ENCODE measurements at regions not wholly inside any gene's neighbourhood (a gene's known extent, or its start where the extent isn't known, plus 50 kb on each side); places are given as distances from the start of the nearest gene placed in this dataset.

- ATAC-seq (ENCODE audit: insufficient read depth, low FRiP score) (no peak), DNase-seq (no peak)
- Histone ChIP-seq H3K9ac (ENCODE audit: insufficient read depth in 1 of 2, low read length in 2 of 2) (no peak overlapping the region), H3K27me3 (ENCODE audit: control insufficient read depth in 3 of 3, insufficient read depth in 3 of 3, low read length in 2 of 3) (no peaks in the 10 kb centered on the region), H3K4me3 (no peak overlapping the region), H3K4me1 (ENCODE audit: control insufficient read depth in 5 of 5, insufficient read depth in 5 of 5, low read length in 5 of 5) (peaks cover 0 to 39% (median 0%) of the 10 kb centered on the region in 5 donors), H3K27ac (ENCODE audit: low read depth in 1 of 2, low read length in 1 of 2) (no peak overlapping the region), H3K36me3 (ENCODE audit: control insufficient read depth in 4 of 4, insufficient read depth in 4 of 4, low read length in 4 of 4) (no peaks in the 10 kb centered on the region), H3K9me3 (ENCODE audit: control insufficient read depth in 4 of 4, insufficient read depth in 3 of 4, low read length in 3 of 4) (no peaks in the 10 kb centered on the region)
- 91 to 92% methylated on average over 2 of the region's 2 CpGs for WGBS, 2 donors
- no peak for TF ChIP-seq CTCF (IDR thresholded peaks at IDR 0.05; ENCODE audit: control extremely low read depth, extremely low read depth)
These were observed 392.2 kb downstream of the STK39 start for GRCh38 chr2:167855211-167855610.

GRCh38 chr2:167853717-167854116 is 393.7 kb downstream of the STK39 start:
- Histone ChIP-seq H3K27ac (ENCODE audit: low read depth in 1 of 2, low read length in 1 of 2) (no peak overlapping the region), H3K27me3 (ENCODE audit: control insufficient read depth in 3 of 3, insufficient read depth in 3 of 3, low read length in 2 of 3) (no peaks in the 10 kb centered on the region), H3K4me3 (no peak overlapping the region), H3K4me1 (ENCODE audit: control insufficient read depth in 5 of 5, insufficient read depth in 5 of 5, low read length in 5 of 5) (peaks cover 0 to 28% (median 0%) of the 10 kb centered on the region in 5 donors), H3K9ac (ENCODE audit: insufficient read depth in 1 of 2, low read length in 2 of 2) (no peak overlapping the region), H3K9me3 (ENCODE audit: control insufficient read depth in 4 of 4, insufficient read depth in 3 of 4, low read length in 3 of 4) (no peaks in the 10 kb centered on the region), H3K36me3 (ENCODE audit: control insufficient read depth in 4 of 4, insufficient read depth in 4 of 4, low read length in 4 of 4) (no peaks in the 10 kb centered on the region)
- no peak for DNase-seq
- no peak for ATAC-seq (ENCODE audit: insufficient read depth, low FRiP score)
- TF ChIP-seq CTCF (IDR thresholded peaks at IDR 0.05; ENCODE audit: control extremely low read depth, extremely low read depth) = no peak
- WGBS, 2 donors = 90% methylated on average over 1 of the region's 1 CpG

GRCh38 chr2:167851876-167852275 is 395.5 kb downstream of the STK39 start:
- H3K4me3 ChIP-seq = no peak overlapping the region
- H3K9me3 ChIP-seq (ENCODE audit: control insufficient read depth in 4 of 4, insufficient read depth in 3 of 4, low read length in 3 of 4) = no peaks in the 10 kb centered on the region
- H3K9ac ChIP-seq (ENCODE audit: insufficient read depth in 1 of 2, low read length in 2 of 2) = no peak overlapping the region
- ATAC-seq (ENCODE audit: insufficient read depth, low FRiP score) = no peak
- H3K27me3 ChIP-seq (ENCODE audit: control insufficient read depth in 3 of 3, insufficient read depth in 3 of 3, low read length in 2 of 3) = no peaks in the 10 kb centered on the region
- H3K36me3 ChIP-seq (ENCODE audit: control insufficient read depth in 4 of 4, insufficient read depth in 4 of 4, low read length in 4 of 4) = no peaks in the 10 kb centered on the region
- no peak for TF ChIP-seq CTCF (IDR thresholded peaks at IDR 0.05; ENCODE audit: control extremely low read depth, extremely low read depth)
- DNase-seq = peak; percentile 41 to 95 (median 92)
- H3K4me1 ChIP-seq (ENCODE audit: control insufficient read depth in 5 of 5, insufficient read depth in 5 of 5, low read length in 5 of 5) = peaks cover 0 to 19% (median 0%) of the 10 kb centered on the region in 5 donors
- no peak overlapping the region for H3K27ac ChIP-seq (ENCODE audit: low read depth in 1 of 2, low read length in 1 of 2)
- WGBS, 2 donors = 28 to 51% methylated on average over 1 of the region's 1 CpG

GRCh38 chr2:167851323-167851860 is 396.0 kb downstream of the STK39 start:
- ATAC-seq (ENCODE audit: insufficient read depth, low FRiP score) = no peak
- Histone ChIP-seq H3K9me3 (ENCODE audit: control insufficient read depth in 4 of 4, insufficient read depth in 3 of 4, low read length in 3 of 4) (no peaks in the 10 kb centered on the region), H3K4me1 (ENCODE audit: control insufficient read depth in 5 of 5, insufficient read depth in 5 of 5, low read length in 5 of 5) (peaks cover 0 to 19% (median 0%) of the 10 kb centered on the region in 5 donors), H3K9ac (ENCODE audit: insufficient read depth in 1 of 2, low read length in 2 of 2) (no peak overlapping the region), H3K36me3 (ENCODE audit: control insufficient read depth in 4 of 4, insufficient read depth in 4 of 4, low read length in 4 of 4) (no peaks in the 10 kb centered on the region), H3K4me3 (no peak overlapping the region), H3K27me3 (ENCODE audit: control insufficient read depth in 3 of 3, insufficient read depth in 3 of 3, low read length in 2 of 3) (no peaks in the 10 kb centered on the region), H3K27ac (ENCODE audit: low read depth in 1 of 2, low read length in 1 of 2) (no peak overlapping the region)
- DNase-seq = peak; percentile 20 to 89 (median 81)
- TF ChIP-seq CTCF (IDR thresholded peaks at IDR 0.05; ENCODE audit: control extremely low read depth, extremely low read depth) = no peak
- WGBS, 2 donors = 53 to 75% methylated on average over 4 of the region's 4 CpGs
